ENCODE measurements at regions not wholly inside any gene's neighbourhood (a gene's known extent, or its start where the extent isn't known, plus 50 kb on each side); places are given as distances from the start of the nearest gene placed in this dataset.
"Not testable (repeated sequence)": the region's sequence is repeated elsewhere in the genome, so short reads cannot be mapped to it uniquely, and the experiment has no call there.

DNA sequence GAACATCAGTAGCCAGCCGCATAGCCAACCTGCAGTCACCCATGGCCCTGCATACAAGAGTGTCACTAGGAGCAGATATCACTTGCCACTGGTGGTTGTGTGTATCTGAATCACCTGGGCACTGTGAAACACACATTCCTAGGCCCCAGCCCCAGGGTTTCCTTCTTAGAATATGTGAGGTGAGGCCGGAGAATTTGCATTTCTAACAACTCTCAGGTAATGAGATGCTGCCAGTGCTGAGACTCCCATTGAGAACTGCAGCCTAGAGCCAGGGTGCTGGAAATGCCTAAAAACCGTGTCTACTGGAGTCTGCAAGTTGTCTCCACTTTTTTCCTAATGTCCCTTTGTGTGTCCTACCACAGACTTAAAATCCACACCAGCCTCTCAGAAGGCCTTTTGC lies 232.0 kb upstream of the PLGLB2 start:
- not testable (repeated sequence) for H2BK12ac ChIP-seq (ENCODE audit: low read length in 2 of 2); H2AK5ac ChIP-seq (ENCODE audit: low read length, severe bottlenecking); H3K14ac ChIP-seq (ENCODE audit: low read length in 2 of 2); H2BK120ac ChIP-seq (ENCODE audit: low read depth, low read length); H4K8ac ChIP-seq (ENCODE audit: low read length); H4K91ac ChIP-seq (ENCODE audit: low read length); H3K4me2 ChIP-seq (ENCODE audit: low read length, poor library complexity, severe bottlenecking); H2BK15ac ChIP-seq (ENCODE audit: low read depth, poor library complexity, severe bottlenecking); H2AFZ ChIP-seq (ENCODE audit: low read depth, low read length); H3K4me3 ChIP-seq (ENCODE audit: insufficient read depth in 1 of 2, low read depth in 1 of 2, low read length in 2 of 2); H2BK5ac ChIP-seq (ENCODE audit: low read depth, low read length, poor library complexity, severe bottlenecking); H3K18ac ChIP-seq (ENCODE audit: low read depth in 1 of 2, low read length in 2 of 2); DNase-seq; H3K4me1 ChIP-seq (ENCODE audit: control insufficient read depth, insufficient read depth, low read depth, low read length); H3K9me3 ChIP-seq (ENCODE audit: control insufficient read depth, low read length); H3K23ac ChIP-seq (ENCODE audit: low read length in 2 of 2); H3K9ac ChIP-seq (ENCODE audit: low read length); H3K79me1 ChIP-seq (replicated peaks; ENCODE audit: low read length, poor library complexity, severe bottlenecking); H3K36me3 ChIP-seq (ENCODE audit: control insufficient read depth in 1 of 2, insufficient read depth in 2 of 2, low read depth in 1 of 2, low read length in 2 of 2); H3K27me3 ChIP-seq (ENCODE audit: control insufficient read depth in 1 of 2, insufficient read depth in 1 of 2, low read length in 2 of 2); H3K27ac ChIP-seq (ENCODE audit: low read length, poor library complexity, severe bottlenecking); H3K4ac ChIP-seq (ENCODE audit: low read depth in 1 of 2, low read length in 2 of 2)
- WGBS, result no CpG with 5 or more reads among the region's 3 CpGs

DNA sequence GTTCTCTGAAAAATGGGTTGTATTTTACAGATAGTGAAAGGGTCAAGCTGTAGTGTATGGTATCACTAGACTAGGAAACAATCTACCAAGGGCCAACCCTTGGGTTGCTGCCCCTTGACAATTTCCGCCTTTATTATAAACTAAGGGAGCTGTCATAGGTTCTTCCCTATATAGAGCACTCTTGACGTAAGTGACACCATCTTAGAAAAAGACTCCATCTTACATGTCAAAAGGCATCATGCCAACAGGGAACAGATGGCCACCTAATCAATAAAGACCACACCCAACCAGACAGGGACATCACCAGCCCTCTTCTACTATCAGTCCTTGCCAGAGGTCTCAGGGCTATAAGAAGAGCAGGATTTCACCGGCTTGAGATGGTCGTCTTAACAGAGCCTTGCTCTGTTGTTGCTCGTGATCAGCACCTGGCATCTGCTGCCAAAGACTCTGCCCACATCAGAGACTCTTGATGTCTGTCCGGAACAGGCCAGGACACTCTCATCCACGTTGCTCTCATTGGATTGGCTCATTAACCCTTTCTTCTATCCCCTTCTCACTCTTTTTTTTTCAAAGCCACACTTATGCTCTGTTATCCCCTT lies 231.4 kb upstream of the PLGLB2 start:
- not testable (repeated sequence) for H3K36me3 ChIP-seq (ENCODE audit: control insufficient read depth in 1 of 2, insufficient read depth in 2 of 2, low read depth in 1 of 2, low read length in 2 of 2); H4K91ac ChIP-seq (ENCODE audit: low read length); H3K18ac ChIP-seq (ENCODE audit: low read depth in 1 of 2, low read length in 2 of 2); H2BK12ac ChIP-seq (ENCODE audit: low read length in 2 of 2); DNase-seq; H2BK5ac ChIP-seq (ENCODE audit: low read depth, low read length, poor library complexity, severe bottlenecking); H4K8ac ChIP-seq (ENCODE audit: low read length); H2AFZ ChIP-seq (ENCODE audit: low read depth, low read length); H3K4ac ChIP-seq (ENCODE audit: low read depth in 1 of 2, low read length in 2 of 2); H2BK15ac ChIP-seq (ENCODE audit: low read depth, poor library complexity, severe bottlenecking); H2BK120ac ChIP-seq (ENCODE audit: low read depth, low read length); H3K9me3 ChIP-seq (ENCODE audit: control insufficient read depth, low read length); H3K27ac ChIP-seq (ENCODE audit: low read length, poor library complexity, severe bottlenecking); H3K4me3 ChIP-seq (ENCODE audit: insufficient read depth in 1 of 2, low read depth in 1 of 2, low read length in 2 of 2); H2AK5ac ChIP-seq (ENCODE audit: low read length, severe bottlenecking); H3K14ac ChIP-seq (ENCODE audit: low read length in 2 of 2); H3K23ac ChIP-seq (ENCODE audit: low read length in 2 of 2); H3K27me3 ChIP-seq (ENCODE audit: control insufficient read depth in 1 of 2, insufficient read depth in 1 of 2, low read length in 2 of 2); H3K79me1 ChIP-seq (replicated peaks; ENCODE audit: low read length, poor library complexity, severe bottlenecking); H3K9ac ChIP-seq (ENCODE audit: low read length); H3K4me1 ChIP-seq (ENCODE audit: control insufficient read depth, insufficient read depth, low read depth, low read length); H3K4me2 ChIP-seq (ENCODE audit: low read length, poor library complexity, severe bottlenecking)
- WGBS, result 77% methylated on average over 5 of the region's 7 CpGs

DNA sequence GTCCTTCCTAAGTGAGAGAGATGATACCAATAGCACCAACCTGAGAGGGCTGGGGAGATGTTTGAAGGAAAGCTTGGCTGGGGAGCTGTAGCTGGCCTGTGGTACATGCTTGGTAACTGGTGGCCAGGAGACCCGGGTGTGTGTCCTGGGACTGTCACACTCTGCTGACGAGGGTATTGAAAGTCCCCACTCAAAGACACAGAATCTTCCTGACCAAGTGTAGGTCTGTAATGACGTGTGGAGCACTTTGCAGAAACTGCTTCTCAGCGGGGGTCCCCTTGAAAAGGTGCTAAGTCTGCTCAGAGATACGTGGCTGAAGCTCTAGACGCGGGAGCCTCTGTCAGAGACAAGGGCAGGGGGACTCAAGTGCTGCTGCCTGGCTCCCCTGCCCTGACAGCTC lies 230.4 kb upstream of the PLGLB2 start:
- not testable (repeated sequence) for DNase-seq; H2BK5ac ChIP-seq (ENCODE audit: low read depth, low read length, poor library complexity, severe bottlenecking); H3K9me3 ChIP-seq (ENCODE audit: control insufficient read depth, low read length); H2AFZ ChIP-seq (ENCODE audit: low read depth, low read length); H3K4ac ChIP-seq (ENCODE audit: low read depth in 1 of 2, low read length in 2 of 2); H2BK120ac ChIP-seq (ENCODE audit: low read depth, low read length); H2AK5ac ChIP-seq (ENCODE audit: low read length, severe bottlenecking); H3K4me2 ChIP-seq (ENCODE audit: low read length, poor library complexity, severe bottlenecking); H4K91ac ChIP-seq (ENCODE audit: low read length); H3K36me3 ChIP-seq (ENCODE audit: control insufficient read depth in 1 of 2, insufficient read depth in 2 of 2, low read depth in 1 of 2, low read length in 2 of 2); H3K27me3 ChIP-seq (ENCODE audit: control insufficient read depth in 1 of 2, insufficient read depth in 1 of 2, low read length in 2 of 2); H3K14ac ChIP-seq (ENCODE audit: low read length in 2 of 2); H3K27ac ChIP-seq (ENCODE audit: low read length, poor library complexity, severe bottlenecking); H3K18ac ChIP-seq (ENCODE audit: low read depth in 1 of 2, low read length in 2 of 2); H3K79me1 ChIP-seq (replicated peaks; ENCODE audit: low read length, poor library complexity, severe bottlenecking); H4K8ac ChIP-seq (ENCODE audit: low read length); H3K4me3 ChIP-seq (ENCODE audit: insufficient read depth in 1 of 2, low read depth in 1 of 2, low read length in 2 of 2); H3K4me1 ChIP-seq (ENCODE audit: control insufficient read depth, insufficient read depth, low read depth, low read length); H2BK12ac ChIP-seq (ENCODE audit: low read length in 2 of 2); H3K23ac ChIP-seq (ENCODE audit: low read length in 2 of 2); H2BK15ac ChIP-seq (ENCODE audit: low read depth, poor library complexity, severe bottlenecking); H3K9ac ChIP-seq (ENCODE audit: low read length)
- no CpG with 5 or more reads among the region's 7 CpGs for WGBS

- H4K8ac ChIP-seq (ENCODE audit: low read length); H4K91ac ChIP-seq (ENCODE audit: low read length); H3K23ac ChIP-seq (ENCODE audit: low read length in 2 of 2); H2AFZ ChIP-seq (ENCODE audit: low read depth, low read length); H2BK15ac ChIP-seq (ENCODE audit: low read depth, poor library complexity, severe bottlenecking); H3K27ac ChIP-seq (ENCODE audit: low read length, poor library complexity, severe bottlenecking); DNase-seq; H3K4ac ChIP-seq (ENCODE audit: low read depth in 1 of 2, low read length in 2 of 2); H3K4me3 ChIP-seq (ENCODE audit: insufficient read depth in 1 of 2, low read depth in 1 of 2, low read length in 2 of 2); H3K4me2 ChIP-seq (ENCODE audit: low read length, poor library complexity, severe bottlenecking); H2BK12ac ChIP-seq (ENCODE audit: low read length in 2 of 2); H3K27me3 ChIP-seq (ENCODE audit: control insufficient read depth in 1 of 2, insufficient read depth in 1 of 2, low read length in 2 of 2); H3K9ac ChIP-seq (ENCODE audit: low read length); H3K18ac ChIP-seq (ENCODE audit: low read depth in 1 of 2, low read length in 2 of 2); H2BK5ac ChIP-seq (ENCODE audit: low read depth, low read length, poor library complexity, severe bottlenecking); H3K14ac ChIP-seq (ENCODE audit: low read length in 2 of 2); H3K36me3 ChIP-seq (ENCODE audit: control insufficient read depth in 1 of 2, insufficient read depth in 2 of 2, low read depth in 1 of 2, low read length in 2 of 2); H3K9me3 ChIP-seq (ENCODE audit: control insufficient read depth, low read length); H2AK5ac ChIP-seq (ENCODE audit: low read length, severe bottlenecking); H3K79me1 ChIP-seq (replicated peaks; ENCODE audit: low read length, poor library complexity, severe bottlenecking); H3K4me1 ChIP-seq (ENCODE audit: control insufficient read depth, insufficient read depth, low read depth, low read length): not testable (repeated sequence)
- H2BK120ac ChIP-seq (ENCODE audit: low read depth, low read length), result peak overlapping the region; percentile 49
- WGBS, result 100% methylated on average over 3 of the region's 7 CpGs
Measured at GRCh38 chr2:87518066-87518465, 229.8 kb upstream of the PLGLB2 start.

Data from mesenchymal stem cell (in vitro differentiated cells and primary cell).